ENCODE measurements at regions not wholly inside any gene's neighbourhood (a gene's known extent, or its start where the extent isn't known, plus 50 kb on each side); places are given as distances from the start of the nearest gene placed in this dataset.

DNA sequence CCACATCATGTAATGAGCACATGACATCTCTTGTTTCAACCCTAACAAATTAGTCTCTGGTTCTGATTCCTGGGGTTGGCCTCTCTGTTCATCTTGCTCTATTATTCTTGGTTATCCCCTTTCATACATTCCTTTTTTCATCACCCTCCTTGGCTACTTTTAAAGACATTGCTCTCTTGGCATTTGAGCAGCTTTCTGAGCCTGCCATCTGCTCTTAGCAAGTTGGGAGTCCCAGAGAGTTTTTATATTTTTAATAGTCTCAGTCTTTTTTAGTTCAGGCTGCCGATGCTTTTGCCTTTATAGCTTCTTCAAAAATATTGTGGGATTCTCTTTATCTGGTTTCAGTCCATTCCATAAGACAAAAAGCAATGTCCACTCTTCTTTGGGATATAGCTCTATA is 1270.9 kb downstream of the ADGRL3 start:
- no peak overlapping the region for H3K4me3 ChIP-seq (ENCODE audit: low read depth, low read length)
- no peak for TF ChIP-seq CTCF (IDR thresholded peaks at IDR 0.05; ENCODE audit: control insufficient read depth, extremely low read depth, insufficient read depth)
- no peak for DNase-seq (ENCODE audit: low read depth)

DNA sequence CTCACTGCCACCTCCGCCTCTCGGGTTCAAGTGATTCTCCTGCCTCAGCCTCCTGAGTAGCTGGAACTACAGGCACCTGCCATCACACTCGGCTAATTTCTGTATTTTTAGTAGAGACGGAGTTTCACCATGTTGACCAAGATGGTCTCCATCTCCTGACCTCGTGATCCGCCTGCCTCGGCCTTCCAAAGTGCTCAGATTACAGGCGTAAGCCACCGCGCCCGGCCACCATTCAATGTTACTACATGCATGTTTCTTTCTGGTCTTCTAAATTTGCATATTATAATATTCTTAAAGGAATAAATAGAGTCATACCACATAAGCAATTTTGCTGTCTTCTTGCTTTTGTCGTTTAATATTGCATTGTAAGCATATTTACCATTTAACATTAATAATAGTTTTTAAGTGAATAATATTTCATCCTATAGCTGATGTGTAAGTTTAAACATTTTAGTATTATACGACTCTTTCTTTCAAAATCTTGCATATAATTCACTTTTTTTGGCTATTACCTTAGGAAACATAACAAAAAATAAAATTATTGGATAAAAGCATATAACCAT is 1270.4 kb downstream of the ADGRL3 start:
- no peak overlapping the region for H3K4me3 ChIP-seq (ENCODE audit: low read depth, low read length)
- TF ChIP-seq CTCF (IDR thresholded peaks at IDR 0.05; ENCODE audit: control insufficient read depth, extremely low read depth, insufficient read depth): no peak
- DNase-seq (ENCODE audit: low read depth): no peak

- DNase-seq (ENCODE audit: low read depth): no peak
- no peak for TF ChIP-seq CTCF (IDR thresholded peaks at IDR 0.05; ENCODE audit: control insufficient read depth, extremely low read depth, insufficient read depth)
- H3K4me3 ChIP-seq (ENCODE audit: low read depth, low read length): no peak overlapping the region
Measured at GRCh38 chr4:62470020-62470419, 1269.9 kb downstream of the ADGRL3 start.

GRCh38 chr4:62461961-62462360 is 1261.8 kb downstream of the ADGRL3 start:
- no peak for TF ChIP-seq CTCF (IDR thresholded peaks at IDR 0.05; ENCODE audit: control insufficient read depth, extremely low read depth, insufficient read depth)
- DNase-seq (ENCODE audit: low read depth): no peak
- H3K4me3 ChIP-seq (ENCODE audit: low read depth, low read length): no peak overlapping the region

DNA sequence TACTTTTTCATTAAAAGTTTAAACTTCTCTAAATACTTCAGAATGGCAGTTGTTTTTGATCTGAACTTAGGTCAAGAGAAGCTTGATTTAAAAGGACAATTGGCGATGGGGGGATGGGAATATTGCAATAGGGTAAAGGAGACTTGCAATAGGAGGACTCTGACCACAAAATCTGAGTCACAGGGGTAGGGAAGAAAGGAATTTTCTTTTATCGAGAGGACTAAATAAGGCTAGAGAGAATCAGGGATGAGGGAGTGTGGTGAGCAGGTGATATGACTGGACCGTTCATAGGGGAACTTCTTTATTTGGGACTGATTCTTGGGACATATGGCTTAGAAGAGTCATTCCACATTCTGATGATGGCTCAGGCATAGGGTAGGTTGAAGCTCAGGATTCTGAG is 1260.2 kb downstream of the ADGRL3 start:
- DNase-seq (ENCODE audit: low read depth): no peak
- no peak overlapping the region for H3K4me3 ChIP-seq (ENCODE audit: low read depth, low read length)
- TF ChIP-seq CTCF (IDR thresholded peaks at IDR 0.05; ENCODE audit: control insufficient read depth, extremely low read depth, insufficient read depth): no peak

DNA sequence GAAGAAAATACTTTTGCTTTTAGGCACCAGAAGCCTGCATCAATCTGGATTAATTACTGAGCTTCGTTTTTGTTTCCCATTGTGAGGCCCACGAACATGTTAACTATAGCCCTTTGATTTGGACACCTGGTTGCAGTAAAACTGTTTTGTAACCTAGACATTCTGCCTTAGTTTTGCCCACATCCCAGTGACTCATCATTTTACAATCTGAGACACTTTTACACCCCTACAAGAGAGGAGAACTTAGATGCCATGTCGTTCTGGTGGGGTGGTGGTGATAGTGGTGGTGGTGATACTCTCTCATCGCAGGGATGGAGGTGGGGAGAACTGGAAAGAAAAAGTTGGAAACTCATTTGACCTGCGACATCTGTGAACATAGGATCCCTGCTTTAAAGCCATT is 1257.2 kb downstream of the ADGRL3 start:
- DNase-seq (ENCODE audit: low read depth): no peak
- no peak overlapping the region for H3K4me3 ChIP-seq (ENCODE audit: low read depth, low read length)
- no peak for TF ChIP-seq CTCF (IDR thresholded peaks at IDR 0.05; ENCODE audit: control insufficient read depth, extremely low read depth, insufficient read depth)

DNA sequence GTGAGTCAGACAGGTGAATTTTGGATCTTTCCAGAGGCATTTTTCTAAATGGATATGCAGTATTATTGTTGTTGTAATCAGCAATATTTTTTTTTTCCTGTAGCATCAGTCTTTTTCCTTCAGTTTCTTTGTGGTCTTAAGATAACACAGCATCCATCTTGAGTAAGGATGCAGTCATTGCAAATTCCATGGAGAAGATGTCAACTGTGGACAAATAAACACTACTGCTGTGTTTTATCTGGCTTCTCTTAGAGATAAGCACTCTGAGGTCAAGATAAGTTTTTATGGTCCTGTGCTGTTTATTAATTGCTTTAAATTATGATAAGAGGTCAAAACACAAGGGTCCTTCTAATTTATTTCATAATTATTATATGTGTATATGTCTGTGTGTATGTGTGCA is 1255.7 kb downstream of the ADGRL3 start:
- no peak for DNase-seq (ENCODE audit: low read depth)
- H3K4me3 ChIP-seq (ENCODE audit: low read depth, low read length): no peak overlapping the region
- no peak for TF ChIP-seq CTCF (IDR thresholded peaks at IDR 0.05; ENCODE audit: control insufficient read depth, extremely low read depth, insufficient read depth)
